GM12874 (cell line): ENCODE measurements at regions not wholly inside any gene's neighbourhood (a gene's known extent, or its start where the extent isn't known, plus 50 kb on each side); places are given as distances from the start of the nearest gene placed in this dataset.

ENCODE experiments used
- CTCF ChIP-seq: IDR thresholded peaks from 2 replicates; pipeline ENCODE4 v1.5.1; 2011; ENCODE audit warnings: low read depth, mild to moderate bottlenecking, control low read depth, low read length, moderate library complexity; ENCODE audit not compliant: insufficient read depth

- TF ChIP-seq CTCF: no peak
Measured at GRCh38 chr6:40340957-40341356, 246.2 kb downstream of the LRFN2 start.

DNA sequence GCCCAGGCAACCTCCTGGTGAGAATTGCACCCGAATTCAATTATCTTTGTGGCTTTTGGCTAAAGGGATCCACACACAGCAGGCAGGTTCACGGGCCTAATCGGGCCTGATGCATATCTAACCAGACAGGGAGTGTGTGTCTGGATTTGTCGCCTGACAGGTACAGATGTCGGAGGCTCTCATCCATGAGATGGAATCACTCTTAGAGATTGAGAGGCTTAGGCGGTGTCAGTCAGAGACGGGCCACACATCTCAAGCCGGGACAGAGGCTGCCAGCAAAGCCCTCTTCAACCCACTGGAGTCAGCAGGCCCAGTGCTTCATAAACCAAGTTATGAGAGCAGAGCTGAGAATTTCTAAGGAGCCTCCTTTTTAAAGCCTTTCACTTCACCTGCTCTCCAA, 247.0 kb downstream of the LRFN2 start:
- TF ChIP-seq CTCF: no peak

DNA sequence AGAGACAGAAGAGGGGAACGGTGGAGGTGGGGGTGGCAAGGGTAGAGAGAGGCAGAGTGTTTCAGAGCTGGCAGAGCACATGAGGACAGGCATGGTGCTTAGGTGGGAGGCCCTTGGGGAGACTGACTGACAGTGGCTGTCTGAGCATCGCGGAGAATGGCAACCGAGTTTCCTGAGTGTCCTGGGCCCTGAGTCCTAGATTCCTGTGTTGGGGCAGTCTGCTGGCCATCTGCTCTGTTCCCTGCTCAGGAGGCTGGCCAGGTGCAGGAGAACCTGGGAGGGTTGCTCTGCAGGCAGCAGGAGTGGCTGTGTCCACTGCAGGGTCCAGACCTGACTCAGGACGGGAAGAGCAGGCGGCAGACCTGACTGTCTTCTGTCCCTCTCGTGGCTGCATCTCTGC, 248.9 kb downstream of the LRFN2 start:
- TF ChIP-seq CTCF: no peak

GRCh38 chr6:40336940-40337760, 250.0 kb downstream of the LRFN2 start:
- no peak for TF ChIP-seq CTCF

- TF ChIP-seq CTCF: no peak
Measured at GRCh38 chr6:40336296-40336695, 250.9 kb downstream of the LRFN2 start.

DNA sequence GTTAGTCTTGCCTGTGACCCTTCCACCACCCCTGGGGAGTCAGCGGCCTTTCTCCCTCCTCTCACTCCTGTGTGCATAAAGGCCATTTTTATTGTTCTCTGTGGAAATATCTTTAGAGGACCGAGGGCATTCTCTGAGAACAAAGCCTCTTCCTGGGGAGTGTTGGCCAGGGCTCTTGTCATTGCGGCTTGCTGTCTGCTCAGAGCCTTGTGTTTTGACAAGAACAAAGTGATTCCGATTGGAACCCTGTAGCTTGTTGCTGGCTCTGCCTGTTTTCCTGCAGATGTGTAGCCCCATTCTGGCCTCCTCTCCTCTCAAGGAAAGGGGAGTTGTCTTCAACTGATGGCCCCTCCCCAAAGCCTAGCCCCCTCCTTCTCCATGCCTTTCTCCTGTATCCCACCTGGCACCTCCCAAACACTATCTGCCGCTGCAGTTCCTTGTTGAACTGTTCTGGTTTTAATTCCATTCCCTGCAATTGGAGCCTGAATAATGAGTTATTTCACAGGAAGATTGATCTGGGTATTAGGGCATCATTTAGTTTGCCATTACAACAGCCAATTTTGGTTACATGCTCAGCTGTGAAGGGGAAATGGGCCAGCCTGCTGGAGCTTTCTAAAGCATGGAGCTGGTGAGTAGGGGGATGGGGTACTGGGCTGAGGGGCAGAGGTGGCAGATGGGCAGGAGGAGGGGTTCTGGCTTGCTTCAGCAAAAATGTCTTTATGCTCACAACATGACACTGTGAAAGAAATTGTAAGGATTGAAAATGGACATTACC, 252.5 kb downstream of the LRFN2 start:
- TF ChIP-seq CTCF: no peak

- TF ChIP-seq CTCF: no peak
Measured at GRCh38 chr6:40331545-40331944, 255.6 kb downstream of the LRFN2 start.
